Osteocyte (in vitro differentiated cells): ENCODE measurements at regions not wholly inside any gene's neighbourhood (a gene's known extent, or its start where the extent isn't known, plus 50 kb on each side); places are given as distances from the start of the nearest gene placed in this dataset.

Source experiments
- DNase-seq: peaks from one replicate; pipeline ENCODE4 v3.0.0; 2021; ENCODE audit warnings: mixed read lengths; ENCODE audit not compliant: unreplicated experiment; ENCODE audit errors: extremely low spot score
- H3K27ac Mint-ChIP-seq: one replicate; pipeline ENCODE4 v1.8.0; 2021; ENCODE audit warnings: mild to moderate bottlenecking, mixed read lengths; ENCODE audit not compliant: unreplicated experiment
- H3K27me3 Mint-ChIP-seq: one replicate; pipeline ENCODE4 v1.8.0; 2021; ENCODE audit warnings: mixed read lengths; ENCODE audit not compliant: unreplicated experiment
- H3K36me3 Mint-ChIP-seq: one replicate; pipeline ENCODE4 v1.8.0; 2021; ENCODE audit warnings: mixed read lengths; ENCODE audit not compliant: unreplicated experiment
- H3K4me1 Mint-ChIP-seq: one replicate; pipeline ENCODE4 v1.8.0; 2021; ENCODE audit warnings: mixed read lengths; ENCODE audit not compliant: unreplicated experiment
- H3K4me3 Mint-ChIP-seq: one replicate; pipeline ENCODE4 v1.8.0; 2021; ENCODE audit warnings: mild to moderate bottlenecking, moderate library complexity, mixed read lengths; ENCODE audit not compliant: unreplicated experiment
- H3K9me3 Mint-ChIP-seq: one replicate; pipeline ENCODE4 v1.8.0; 2021; ENCODE audit warnings: mixed read lengths; ENCODE audit not compliant: unreplicated experiment
- CTCF ChIP-seq: fragments of 200-600 bp; sonication (generic); IDR thresholded peaks from 2 replicates; pipeline ENCODE4 v1.5.0; 2021; ENCODE audit warnings: antibody characterized with exemption, mild to moderate bottlenecking, moderate library complexity

- H3K27ac Mint-ChIP-seq = no peak overlapping the region
- no peaks in the 10 kb centered on the region for H3K36me3 Mint-ChIP-seq
- H3K4me3 Mint-ChIP-seq = no peak overlapping the region
- TF ChIP-seq CTCF = no peak
- H3K27me3 Mint-ChIP-seq = no peaks in the 10 kb centered on the region
- no peaks in the 10 kb centered on the region for H3K9me3 Mint-ChIP-seq
- DNase-seq = no peak
- peaks cover 12% of the 10 kb centered on the region for H3K4me1 Mint-ChIP-seq
These were observed 641.0 kb upstream of the ARGLU1 start for GRCh38 chr13:107208889-107209288.

- Mint-ChIP-seq H3K4me1 (peaks cover 5% of the 10 kb centered on the region), H3K27me3 (no peaks in the 10 kb centered on the region), H3K9me3 (no peaks in the 10 kb centered on the region), H3K4me3 (no peak overlapping the region), H3K36me3 (no peaks in the 10 kb centered on the region), H3K27ac (no peak overlapping the region)
- DNase-seq = peak; percentile 91
- TF ChIP-seq CTCF = peak; percentile 97
These were observed 637.6 kb upstream of the ARGLU1 start for GRCh38 chr13:107205318-107206104.

- Mint-ChIP-seq H3K27ac (no peak overlapping the region), H3K27me3 (no peaks in the 10 kb centered on the region), H3K36me3 (no peaks in the 10 kb centered on the region), H3K4me1 (peaks cover 5% of the 10 kb centered on the region), H3K9me3 (no peaks in the 10 kb centered on the region), H3K4me3 (no peak overlapping the region)
- peak; percentile 39 for TF ChIP-seq CTCF
- no peak for DNase-seq
These were observed 635.4 kb upstream of the ARGLU1 start for GRCh38 chr13:107203146-107203847.

DNA sequence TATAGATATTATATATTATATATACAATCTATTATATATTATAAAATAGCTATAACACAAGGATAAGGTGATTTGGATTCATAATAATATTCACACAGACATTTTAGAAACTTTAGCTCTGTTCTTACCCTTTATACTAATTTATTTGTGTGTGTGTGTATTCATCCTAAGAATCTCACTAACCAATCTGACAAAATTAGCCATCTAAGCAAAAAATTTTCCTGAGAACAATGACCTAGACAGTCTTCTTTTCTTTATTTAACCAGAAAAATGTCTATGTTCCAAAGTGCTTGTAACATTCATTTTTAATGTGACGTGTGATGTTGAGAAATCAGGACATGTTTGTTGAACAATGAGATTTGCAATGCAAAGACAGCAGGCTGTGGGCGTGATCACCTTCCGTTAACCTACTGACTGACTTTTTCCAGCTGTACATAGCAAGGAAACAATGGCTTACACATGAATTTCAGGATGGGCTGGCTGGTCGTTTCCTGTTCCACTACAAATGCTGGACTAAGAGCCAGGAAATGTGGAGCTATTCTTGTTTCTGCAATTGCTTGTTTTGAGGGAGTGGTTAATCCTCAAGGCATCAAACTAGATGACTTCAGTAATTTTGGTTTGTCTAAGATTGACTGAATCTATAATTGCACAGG lies 634.6 kb upstream of the ARGLU1 start:
- Mint-ChIP-seq H3K36me3 (no peaks in the 10 kb centered on the region), H3K27ac (no peak overlapping the region), H3K9me3 (no peaks in the 10 kb centered on the region), H3K27me3 (no peaks in the 10 kb centered on the region), H3K4me3 (no peak overlapping the region), H3K4me1 (peaks cover 5% of the 10 kb centered on the region)
- DNase-seq = no peak
- no peak for TF ChIP-seq CTCF

- TF ChIP-seq CTCF = no peak
- peaks cover 4% of the 10 kb centered on the region for H3K9me3 Mint-ChIP-seq
- no peak for DNase-seq
- H3K4me1 Mint-ChIP-seq = peaks cover 4% of the 10 kb centered on the region
- H3K27me3 Mint-ChIP-seq = no peaks in the 10 kb centered on the region
- H3K4me3 Mint-ChIP-seq = no peak overlapping the region
- H3K36me3 Mint-ChIP-seq = no peaks in the 10 kb centered on the region
- H3K27ac Mint-ChIP-seq = no peak overlapping the region
These were observed 632.6 kb upstream of the ARGLU1 start for GRCh38 chr13:107200491-107200890.
